SKM-1 (cell line): ENCODE measurements at regions not wholly inside any gene's neighbourhood (a gene's known extent, or its start where the extent isn't known, plus 50 kb on each side); places are given as distances from the start of the nearest gene placed in this dataset.

Experiments used
- DNase-seq: peaks from one replicate; lab custom pipeline; 2025; ENCODE audit not compliant: unreplicated experiment; lab: John Stamatoyannopoulos, UW

DNA sequence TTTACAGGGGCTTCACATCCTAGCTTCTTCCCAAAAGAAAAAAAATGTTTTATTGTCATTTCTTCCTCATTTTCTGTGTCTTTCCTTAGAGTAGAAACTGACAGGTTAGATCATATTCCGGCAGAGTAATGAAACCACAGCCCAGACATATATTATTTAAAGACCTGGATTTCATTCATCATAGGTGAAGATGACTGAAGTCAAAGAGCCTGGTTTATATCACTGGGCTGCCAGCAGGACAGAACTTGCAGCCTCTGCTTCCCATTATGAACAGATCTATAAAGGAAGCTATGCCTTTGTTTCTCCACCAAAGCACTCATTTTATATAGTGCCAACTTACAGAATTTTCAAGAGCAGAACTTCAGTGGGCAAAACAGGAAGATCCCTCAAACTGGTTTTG lies 137.9 kb downstream of the METTL4 start:
- DNase-seq: no peak

- DNase-seq: no peak
Observed at GRCh38 chr18:2441544-2441943, 129.8 kb downstream of the METTL4 start.

DNA sequence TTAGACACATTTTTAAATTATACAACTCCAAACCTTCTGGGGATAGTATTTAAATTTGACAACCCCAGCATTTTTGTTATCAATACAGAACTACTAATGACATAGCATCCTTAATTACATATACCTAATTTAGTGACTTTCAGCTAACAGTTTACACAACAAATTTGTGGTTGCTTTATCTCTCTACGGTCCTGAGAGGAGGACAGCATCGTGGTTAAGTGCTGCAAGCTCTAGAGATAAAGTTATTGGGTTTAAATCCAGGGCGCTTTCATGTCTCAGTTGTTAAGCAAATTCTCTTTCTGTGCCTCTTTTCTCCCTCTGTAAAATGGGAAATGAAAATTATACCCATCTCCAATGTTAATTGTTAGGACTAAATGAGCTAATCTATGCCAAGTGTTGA lies 129.3 kb downstream of the METTL4 start:
- DNase-seq: no peak

DNA sequence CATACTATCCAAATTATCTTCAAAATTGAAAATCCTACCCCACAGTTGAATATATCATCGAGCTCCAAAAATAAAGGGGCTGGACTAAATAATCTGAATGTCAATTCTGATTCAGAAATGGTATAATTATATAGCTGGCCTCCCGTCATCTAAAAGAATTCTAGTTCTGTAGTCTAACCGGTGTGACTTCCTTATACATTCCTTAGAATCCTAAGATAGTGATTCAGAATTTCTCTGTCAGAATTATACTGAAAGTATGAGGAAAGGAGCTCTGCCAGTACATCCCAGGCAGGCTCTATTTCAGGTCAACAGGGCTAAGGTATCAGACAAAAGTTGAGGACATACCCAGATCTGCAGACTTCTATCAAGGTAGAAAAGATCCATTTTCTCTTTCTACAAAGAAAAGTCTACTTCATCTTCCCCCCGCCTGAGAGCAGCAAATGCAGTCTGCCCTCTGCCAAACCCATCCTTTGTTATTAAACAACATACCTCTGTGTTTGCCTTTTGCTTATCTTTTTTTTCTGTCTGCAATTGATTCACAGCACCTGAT lies 128.5 kb downstream of the METTL4 start:
- no peak for DNase-seq

- DNase-seq: peak; percentile 73
Observed at GRCh38 chr18:2444201-2444875, 127.0 kb downstream of the METTL4 start.

DNA sequence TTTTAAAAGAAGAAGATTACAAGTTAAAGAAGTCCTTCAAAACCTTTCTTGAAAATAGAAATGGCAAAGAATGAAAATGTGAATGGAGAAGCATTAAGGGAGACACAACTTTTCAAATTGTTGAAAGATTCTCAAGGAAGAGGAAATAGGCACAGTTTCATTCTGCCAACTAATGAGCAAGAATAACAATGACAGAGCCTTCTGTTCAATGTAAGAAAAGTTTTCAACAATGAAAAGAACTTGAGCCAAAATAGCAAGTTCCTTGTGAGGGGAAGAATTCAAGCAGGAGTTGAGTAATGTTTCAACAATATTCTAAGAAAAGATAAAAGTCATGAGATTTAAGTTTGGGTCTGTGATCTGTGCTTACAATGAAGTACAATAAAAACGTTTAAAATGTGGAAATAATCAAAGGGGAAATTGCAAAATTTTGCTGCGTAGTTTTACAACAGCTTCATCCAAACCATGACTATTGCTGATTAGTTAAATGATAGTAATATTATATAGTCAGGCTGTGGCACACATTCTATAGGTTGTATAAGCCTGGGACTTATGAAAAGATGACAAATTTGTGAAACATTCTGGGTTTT lies 122.6 kb downstream of the METTL4 start:
- DNase-seq: peak; percentile 14

GRCh38 chr18:2451556-2451955 lies 119.7 kb downstream of the METTL4 start:
- no peak for DNase-seq

- DNase-seq: no peak
Observed at GRCh38 chr18:2459886-2460285, 111.4 kb downstream of the METTL4 start.

GRCh38 chr18:2466978-2467377 lies 104.3 kb downstream of the METTL4 start:
- no peak for DNase-seq

DNA sequence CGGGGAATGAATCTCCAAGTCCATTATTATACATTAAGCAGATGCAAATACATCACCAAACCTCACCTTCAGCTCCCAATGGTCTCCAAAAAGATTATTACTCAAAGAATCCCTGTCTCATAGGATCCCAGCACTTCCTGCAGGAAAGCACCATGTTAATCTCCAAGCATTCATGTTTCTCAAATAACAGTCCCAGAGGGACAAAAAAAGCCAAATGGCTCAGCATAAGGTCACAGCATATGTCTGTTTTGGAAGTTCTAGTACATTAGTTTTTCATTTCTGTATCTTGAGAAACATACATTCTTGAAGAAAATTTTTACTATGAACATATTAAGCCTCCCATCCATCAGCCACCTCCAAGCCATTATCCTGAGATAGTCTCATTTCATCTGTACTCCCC lies 103.3 kb downstream of the METTL4 start:
- DNase-seq: no peak

DNA sequence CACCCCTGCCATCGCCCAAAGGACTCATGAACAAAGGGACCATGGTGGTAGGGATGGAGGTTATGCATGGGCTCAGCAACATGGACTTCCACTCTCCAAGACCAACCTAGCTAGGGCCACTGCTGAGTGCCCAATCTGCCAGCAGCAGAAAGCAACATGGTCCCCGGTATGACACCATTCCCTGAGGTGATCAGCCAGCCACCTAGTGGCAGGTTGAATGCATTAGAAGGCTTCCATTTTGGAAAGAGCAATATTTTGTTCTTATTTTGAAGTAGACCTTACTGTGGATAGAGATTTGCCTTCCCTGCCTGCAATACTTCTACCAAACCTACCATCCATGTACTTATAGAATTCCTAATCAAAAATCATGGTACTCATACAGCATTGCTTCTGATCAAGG lies 99.8 kb downstream of the METTL4 start:
- no peak for DNase-seq

DNA sequence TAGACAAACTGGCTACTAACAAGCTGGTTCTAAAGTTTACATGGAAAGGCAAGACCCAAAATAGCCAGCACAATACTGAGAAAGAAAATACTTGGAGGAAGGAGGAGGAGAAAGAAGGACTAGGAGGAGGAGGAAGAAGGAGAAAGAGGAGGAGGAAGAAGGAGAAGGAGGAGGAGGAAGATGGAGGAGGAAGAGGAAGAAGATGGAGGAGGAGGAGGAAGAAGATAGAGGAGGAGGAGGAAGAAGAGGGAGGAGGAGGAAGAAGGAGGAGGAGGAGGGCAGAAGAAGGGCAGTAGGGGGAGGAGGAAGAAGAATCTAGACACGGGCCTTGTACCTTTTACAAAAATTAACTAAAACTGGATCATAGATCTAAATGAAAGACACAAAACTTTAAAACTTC lies 92.6 kb downstream of the METTL4 start:
- DNase-seq: no peak

- no peak for DNase-seq
Observed at GRCh38 chr18:2480536-2480935, 90.8 kb downstream of the METTL4 start.

DNA sequence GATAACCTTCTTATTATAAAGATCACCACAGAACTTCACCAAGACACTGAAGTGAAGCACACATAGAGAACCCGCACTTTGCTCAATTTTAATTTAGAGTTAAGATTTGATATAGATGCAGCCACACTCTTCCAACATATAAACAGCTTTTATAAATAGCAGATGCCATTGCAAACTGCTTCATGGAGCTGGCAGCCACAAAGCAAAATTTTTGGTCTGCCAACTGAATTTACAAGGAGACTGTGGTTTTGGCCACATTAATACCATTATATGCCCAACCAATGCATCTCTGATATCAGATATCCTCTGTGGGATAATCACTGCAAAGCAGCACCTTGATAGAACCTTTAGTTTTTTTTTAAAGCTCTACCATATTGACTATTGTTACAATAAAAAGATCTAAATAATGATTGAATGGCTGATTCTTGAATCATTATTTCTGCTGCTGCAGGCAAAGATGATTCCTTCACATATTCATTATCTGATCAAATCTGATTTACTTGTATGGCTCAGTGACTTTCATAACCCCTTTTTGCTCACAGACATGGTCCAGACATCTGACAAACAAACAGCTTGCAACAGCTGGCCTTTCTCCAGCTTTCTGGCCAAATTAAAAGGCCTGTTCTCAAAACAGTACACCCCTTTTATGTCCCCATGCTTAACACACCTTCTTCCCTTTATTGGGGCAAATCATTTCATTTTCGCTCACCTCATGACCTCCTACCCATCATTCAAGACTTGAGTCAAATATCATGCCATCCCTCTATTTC lies 88.4 kb downstream of the METTL4 start:
- DNase-seq: no peak

GRCh38 chr18:2485983-2486382 lies 85.3 kb downstream of the METTL4 start:
- no peak for DNase-seq

DNA sequence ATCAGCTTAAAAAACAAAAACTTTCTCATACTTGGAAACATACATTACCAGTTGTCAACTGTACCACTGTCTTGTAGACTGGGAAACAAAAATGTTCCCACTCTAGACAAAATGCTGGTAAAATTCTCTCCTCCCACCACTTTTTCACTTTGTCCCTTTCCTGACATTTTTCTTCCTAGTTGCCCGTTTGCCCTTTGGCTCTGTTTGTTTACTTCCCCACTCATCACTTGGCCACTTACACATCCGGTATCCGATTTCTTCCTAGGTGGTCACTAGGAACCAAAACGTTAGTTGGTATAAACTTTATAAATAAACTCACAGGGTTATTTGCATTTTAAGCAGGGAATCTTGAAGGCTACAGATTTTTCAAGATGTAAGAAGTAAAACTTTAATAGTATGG lies 84.9 kb downstream of the METTL4 start:
- no peak for DNase-seq
